Adrenal gland (tissue), 9 donors: ENCODE measurements at regions not wholly inside any gene's neighbourhood (a gene's known extent, or its start where the extent isn't known, plus 50 kb on each side); places are given as distances from the start of the nearest gene placed in this dataset.
"Not testable (repeated sequence)": the region's sequence is repeated elsewhere in the genome, so short reads cannot be mapped to it uniquely, and the experiment has no call there.

Experiments used
- DNase-seq, 7 donors: peaks; one replicate each; pipeline ENCODE4 v3.0.0-alpha.2; 2019 to 2020
- H3K27ac ChIP-seq, 5 donors: fragments of 200-600 bp; sonication (generic) in 4 of 5; 1 replicate in 3 of 5; 2 replicates in 2 of 5; pipeline versions ENCODE4 v1.5.1 to v1.8.0; 2016 to 2020; ENCODE audit warnings: mild to moderate bottlenecking in 1 of 5
- H3K27me3 ChIP-seq: fragments of 200-600 bp; 2 replicates; pipeline ENCODE4 v1.8.0; 2021
- H3K36me3 ChIP-seq, 2 donors: fragments of 200-600 bp; replicated peaks in 1 of 2; 1 replicate in 1 of 2; 2 replicates in 1 of 2; pipeline versions ENCODE4 v1.5.1 to v1.8.0; 2018 to 2022
- H3K4me1 ChIP-seq, 2 donors: fragments of 200-600 bp; replicated peaks in 1 of 2; 1 replicate in 1 of 2; 2 replicates in 1 of 2; pipeline versions ENCODE4 v1.5.1 to v1.8.0; 2018 to 2021
- H3K4me3 ChIP-seq, 4 donors: fragments of 200-600 bp; sonication (generic) in 3 of 4; one replicate each; pipeline ENCODE4 v1.5.1; 2016 to 2018
- H3K9me3 ChIP-seq, 3 donors: fragments of 200-600 bp; sonication (generic) in 1 of 3; replicated peaks in 1 of 3; 1 replicate in 2 of 3; 2 replicates in 1 of 3; pipeline versions ENCODE4 v1.5.1 to v1.8.0; 2016 to 2021
- CTCF ChIP-seq, 6 experiments: fragments of 450-650 bp in 4 of 6; fragments of 200-600 bp in 2 of 6; sonication (generic) in 1 of 6; IDR thresholded peaks; 1 replicate in 5 of 6; 2 replicates in 1 of 6; pipeline versions ENCODE4 v1.5.1 to v1.8.0; 2016 to 2021; ENCODE audit warnings: antibody characterized with exemption in 6 of 6, mild to moderate bottlenecking in 2 of 6, moderate library complexity in 1 of 6
- POLR2A ChIP-seq, 2 donors: fragments of 450-650 bp; IDR thresholded peaks; one replicate each; pipeline ENCODE4 v1.6.1; 2017; ENCODE audit warnings: antibody characterized with exemption in 2 of 2, mild to moderate bottlenecking in 2 of 2, moderate library complexity in 1 of 2
- WGBS, 4 donors: extraction: QIAGEN DNeasy Blood & Tissue Kit in 2 of 4; methylation state at CpG; one replicate each; pipeline versions ENCODE4 v1.1.5 to v1.1.7; 2013 to 2017; 5-methylcytosine and 5-hydroxymethylcytosine counted together
- intact Hi-C, 2 donors: fragments of 100-400 bp; cut with DNase I; formaldehyde crosslinking; loops; one replicate each; pipeline versions ENCODE4 v1.14.1 to v1.15.0; 2022 to 2023
- donor health status: healthy with polysubstance abuse.
- donor health status: Bipolar disorder and iron deficiency.
- donor health status: DM: yes; HTN: yes; CAD: no.
- donor health status: DM: no; HTN: no; CAD: no.
- donor health status: DM: no; HTN: no; CAD: no.

- no peak overlapping the region for H3K4me3 ChIP-seq
- no peak for DNase-seq
- H3K27ac ChIP-seq, result no peak overlapping the region
- TF ChIP-seq POLR2A (IDR thresholded peaks at IDR 0.05) (no peak), CTCF (IDR thresholded peaks at IDR 0.05) (no peak)
- no peaks in the 10 kb centered on the region for H3K9me3 ChIP-seq
- H3K4me1 ChIP-seq, result no peaks in the 10 kb centered on the region
- 44 to 71% (median 61%) methylated on average over 1 of the region's 1 CpG for WGBS, 4 donors
- no peaks in the 10 kb centered on the region for H3K36me3 ChIP-seq
- intact Hi-C loops, result no loop called here
- no peaks in the 10 kb centered on the region for H3K27me3 ChIP-seq
These were observed 167.2 kb downstream of the RASEF start for GRCh38 chr9:82895822-82896110.

DNA sequence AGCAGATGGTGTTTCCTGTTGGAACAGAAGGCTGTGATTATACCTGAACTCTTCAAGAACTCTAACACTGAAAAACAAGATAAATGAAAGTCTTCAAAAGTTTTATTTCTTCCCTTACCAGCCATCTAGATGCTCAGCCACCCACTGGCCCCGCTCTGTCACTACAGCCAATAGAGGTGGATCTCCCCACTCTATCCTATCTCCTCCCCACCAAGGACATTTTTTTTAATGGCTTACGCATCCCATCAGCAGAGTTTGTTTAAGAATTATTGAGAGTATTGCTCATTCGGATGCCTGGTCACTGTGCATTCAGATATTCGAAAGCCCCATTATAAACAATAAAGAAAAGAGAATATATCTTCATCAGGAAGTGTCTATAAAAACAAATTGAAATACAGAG lies 159.4 kb downstream of the RASEF start:
- Histone ChIP-seq H3K4me3 (no peak overlapping the region), H3K27ac (no peak overlapping the region), H3K9me3 (no peaks in the 10 kb centered on the region), H3K36me3 (no peaks in the 10 kb centered on the region), H3K27me3 (no peaks in the 10 kb centered on the region), H3K4me1 (no peaks in the 10 kb centered on the region)
- intact Hi-C loops, result no loop called here
- DNase-seq, result no peak
- TF ChIP-seq CTCF (IDR thresholded peaks at IDR 0.05) (no peak), POLR2A (IDR thresholded peaks at IDR 0.05) (no peak)
- 70 to 78% (median 75%) methylated on average over 4 of the region's 4 CpGs for WGBS, 4 donors

- H3K27me3 ChIP-seq, result no peaks in the 10 kb centered on the region
- WGBS, 4 donors, result 50 to 62% (median 61%) methylated on average over 3 of the region's 3 CpGs
- DNase-seq, result no peak
- no peak overlapping the region for H3K4me3 ChIP-seq
- H3K36me3 ChIP-seq, result no peaks in the 10 kb centered on the region
- no peaks in the 10 kb centered on the region for H3K9me3 ChIP-seq
- H3K4me1 ChIP-seq, result no peaks in the 10 kb centered on the region
- H3K27ac ChIP-seq, result no peak overlapping the region
- intact Hi-C loops, result no loop called here
- TF ChIP-seq POLR2A (IDR thresholded peaks at IDR 0.05), result no peak
- no peak for TF ChIP-seq CTCF (IDR thresholded peaks at IDR 0.05)
These were observed 150.9 kb downstream of the RASEF start for GRCh38 chr9:82911996-82912395.

DNA sequence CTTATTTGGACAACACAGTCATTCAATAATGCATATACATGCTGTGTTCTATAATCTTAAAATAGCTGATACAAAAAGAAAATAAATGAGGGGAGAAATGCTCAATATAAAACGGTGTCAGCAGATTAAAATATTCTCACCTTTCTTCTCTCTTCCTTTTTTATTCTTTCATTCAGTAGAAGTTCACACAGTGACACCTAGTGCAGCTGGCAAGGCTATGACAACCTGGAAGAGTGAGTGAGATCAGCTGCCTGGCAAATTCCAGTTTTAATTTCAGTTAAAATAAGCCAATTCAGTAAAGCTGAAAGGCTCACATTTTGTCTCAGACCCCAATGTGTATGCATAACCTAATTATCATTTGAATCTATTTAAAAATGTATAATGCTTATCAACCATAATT lies 150.3 kb downstream of the RASEF start:
- Histone ChIP-seq H3K4me1 (no peaks in the 10 kb centered on the region), H3K9me3 (no peaks in the 10 kb centered on the region), H3K4me3 (no peak overlapping the region), H3K27me3 (no peaks in the 10 kb centered on the region), H3K36me3 (no peaks in the 10 kb centered on the region), H3K27ac (no peak overlapping the region)
- TF ChIP-seq POLR2A (IDR thresholded peaks at IDR 0.05) (no peak), CTCF (IDR thresholded peaks at IDR 0.05) (no peak)
- no peak for DNase-seq
- 6 to 24% (median 12%) methylated on average over 1 of the region's 1 CpG for WGBS, 4 donors
- intact Hi-C loops, result no loop called here

- H3K27me3 ChIP-seq, H3K4me1 ChIP-seq, H3K36me3 ChIP-seq, H3K9me3 ChIP-seq, H3K4me3 ChIP-seq, DNase-seq, intact Hi-C loops, H3K27ac ChIP-seq: not testable (repeated sequence)
- 67 to 83% (median 73%) methylated on average over 1 of the region's 1 CpG; no CpG with 5 or more reads in 1 of the 4 donors for WGBS, 4 donors
These were observed 146.7 kb downstream of the RASEF start for GRCh38 chr9:82916238-82916637.
